ENCODE measurements at regions not wholly inside any gene's neighbourhood (a gene's known extent, or its start where the extent isn't known, plus 50 kb on each side); places are given as distances from the start of the nearest gene placed in this dataset.

DNA sequence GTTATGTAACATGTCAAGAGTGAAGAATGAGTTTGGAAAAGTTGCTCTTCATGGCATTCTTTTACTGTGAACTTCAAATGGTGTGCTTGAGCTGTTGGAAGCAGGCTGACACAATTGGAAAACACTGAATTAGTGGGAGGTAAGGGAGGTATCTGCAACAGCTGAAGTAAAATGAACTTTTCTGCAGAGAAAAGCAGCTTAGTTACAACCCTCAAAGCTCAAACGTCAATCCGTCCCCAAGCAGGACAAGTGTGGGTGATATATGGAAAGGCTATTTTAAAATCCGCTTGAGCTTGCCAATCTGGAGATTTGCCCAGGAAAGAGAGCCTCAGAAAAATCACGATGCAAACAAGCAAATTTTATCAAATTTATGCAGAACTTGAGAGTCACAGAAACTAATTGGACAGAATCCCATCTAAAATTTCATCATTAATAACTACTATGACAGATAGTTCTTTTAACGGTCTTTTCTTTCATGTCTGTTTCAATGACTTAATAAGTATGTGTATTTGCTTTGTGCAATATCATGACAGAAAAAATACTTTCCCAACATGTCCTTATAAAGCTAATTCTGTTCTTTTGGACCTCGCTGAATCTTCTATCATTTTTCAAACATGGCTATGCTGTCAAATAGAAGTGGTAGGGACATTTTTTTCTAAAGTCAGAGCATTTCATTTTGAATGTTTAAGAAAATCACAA lies 266.6 kb upstream of the SLITRK3 start:
- TF ChIP-seq, protein P1, sequence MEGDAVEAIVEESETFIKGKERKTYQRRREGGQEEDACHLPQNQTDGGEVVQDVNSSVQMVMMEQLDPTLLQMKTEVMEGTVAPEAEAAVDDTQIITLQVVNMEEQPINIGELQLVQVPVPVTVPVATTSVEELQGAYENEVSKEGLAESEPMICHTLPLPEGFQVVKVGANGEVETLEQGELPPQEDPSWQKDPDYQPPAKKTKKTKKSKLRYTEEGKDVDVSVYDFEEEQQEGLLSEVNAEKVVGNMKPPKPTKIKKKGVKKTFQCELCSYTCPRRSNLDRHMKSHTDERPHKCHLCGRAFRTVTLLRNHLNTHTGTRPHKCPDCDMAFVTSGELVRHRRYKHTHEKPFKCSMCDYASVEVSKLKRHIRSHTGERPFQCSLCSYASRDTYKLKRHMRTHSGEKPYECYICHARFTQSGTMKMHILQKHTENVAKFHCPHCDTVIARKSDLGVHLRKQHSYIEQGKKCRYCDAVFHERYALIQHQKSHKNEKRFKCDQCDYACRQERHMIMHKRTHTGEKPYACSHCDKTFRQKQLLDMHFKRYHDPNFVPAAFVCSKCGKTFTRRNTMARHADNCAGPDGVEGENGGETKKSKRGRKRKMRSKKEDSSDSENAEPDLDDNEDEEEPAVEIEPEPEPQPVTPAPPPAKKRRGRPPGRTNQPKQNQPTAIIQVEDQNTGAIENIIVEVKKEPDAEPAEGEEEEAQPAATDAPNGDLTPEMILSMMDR (IDR thresholded peaks at IDR 0.05) = no peak
- no peak for TF ChIP-seq POLR2A (IDR thresholded peaks at IDR 0.05)
- H3K36me3 ChIP-seq (ENCODE audit: low read depth, missing control alignments) = no peaks in the 10 kb centered on the region
- WGBS, 2 donors = 37 to 46% methylated on average over 6 of the region's 6 CpGs
- H3K4me3 ChIP-seq = no peak overlapping the region
- no peak for DNase-seq
- intact Hi-C loops (cut with DNase I; ENCODE audit: low total_unique reads) = no loop called here
- no peaks in the 10 kb centered on the region for H3K4me1 ChIP-seq
- H3K27me3 ChIP-seq = no peaks in the 10 kb centered on the region
- H3K9me3 ChIP-seq = no peaks in the 10 kb centered on the region
- H3K27ac ChIP-seq = no peak overlapping the region

DNA sequence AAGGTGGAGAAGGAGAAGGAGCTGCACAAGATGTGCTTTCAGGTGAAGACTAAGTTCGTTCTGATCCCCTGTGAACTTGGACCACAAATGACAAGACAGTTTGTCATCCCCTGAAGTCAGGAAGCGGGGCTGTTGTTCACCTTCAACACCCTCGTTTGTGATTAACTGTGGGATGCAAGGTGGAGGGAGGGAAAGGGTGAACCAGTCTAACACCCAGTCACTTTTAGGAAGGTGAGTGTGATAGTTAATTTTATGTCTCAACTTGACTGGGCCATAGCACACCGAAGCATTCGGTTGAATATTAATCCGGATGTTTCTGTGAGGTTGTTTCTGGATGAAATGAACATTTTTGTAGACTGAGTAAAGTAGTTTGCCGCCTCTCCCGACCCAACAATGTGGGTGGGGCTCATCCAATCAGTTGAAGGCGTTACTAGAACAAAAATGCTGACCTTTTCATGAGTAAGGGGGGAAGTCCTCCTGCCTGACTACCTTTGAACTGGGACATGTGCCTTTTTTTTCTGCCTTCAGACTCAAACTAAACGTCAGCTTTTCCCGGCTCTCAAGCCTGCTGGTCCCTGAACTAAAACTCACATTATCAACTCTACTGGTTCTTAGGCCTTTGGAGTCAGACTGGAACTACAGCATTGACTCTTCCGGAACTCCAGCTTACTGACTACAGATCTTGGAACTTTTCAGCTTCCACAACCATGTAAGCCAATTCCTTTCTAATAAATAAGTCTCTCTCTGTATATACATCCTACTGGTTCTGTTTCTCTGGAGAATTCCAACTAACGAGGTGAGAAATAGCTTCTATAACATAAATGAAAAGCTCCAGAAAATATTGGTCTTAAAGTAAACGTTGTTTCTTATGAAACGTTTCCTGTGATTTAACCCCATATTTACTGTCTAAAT lies 264.0 kb upstream of the SLITRK3 start:
- H3K4me3 ChIP-seq = no peak overlapping the region
- intact Hi-C loops (cut with DNase I; ENCODE audit: low total_unique reads) = no loop called here
- H3K27ac ChIP-seq = no peak overlapping the region

DNA sequence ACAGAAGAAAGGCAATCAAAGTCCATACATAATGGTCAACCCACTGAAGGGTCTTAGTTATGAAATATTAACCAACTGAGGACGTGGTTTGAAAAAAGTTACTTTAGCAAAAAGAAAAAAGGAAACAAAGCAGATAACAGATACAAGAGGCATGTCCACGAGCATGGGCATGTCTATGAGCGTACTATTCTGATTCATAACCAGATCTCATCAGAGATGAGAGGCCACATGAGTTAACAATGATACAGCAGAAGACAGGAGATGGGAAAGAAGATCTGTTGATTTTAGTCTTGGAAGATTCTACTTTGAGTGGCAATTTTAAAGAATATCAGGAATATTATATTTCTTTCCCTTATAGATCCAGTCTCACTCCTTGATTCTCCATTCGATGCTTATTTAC lies 262.9 kb upstream of the SLITRK3 start:
- intact Hi-C loops (cut with DNase I; ENCODE audit: low total_unique reads) = no loop called here
- Histone ChIP-seq H3K27ac (no peak overlapping the region), H3K36me3 (ENCODE audit: low read depth, missing control alignments) (no peaks in the 10 kb centered on the region), H3K27me3 (no peaks in the 10 kb centered on the region), H3K4me3 (no peak overlapping the region), H3K9me3 (no peaks in the 10 kb centered on the region), H3K4me1 (no peaks in the 10 kb centered on the region)
- DNase-seq = no peak
- 71 to 82% methylated on average over 4 of the region's 4 CpGs for WGBS, 2 donors
- TF ChIP-seq, protein P1 (IDR thresholded peaks at IDR 0.05) = no peak
- no peak for TF ChIP-seq POLR2A (IDR thresholded peaks at IDR 0.05)

More for the DNA sequence above, 264.0 kb upstream of the SLITRK3 start:
- Histone ChIP-seq H3K4me1 (no peaks in the 10 kb centered on the region), H3K27me3 (no peaks in the 10 kb centered on the region), H3K36me3 (ENCODE audit: low read depth, missing control alignments) (no peaks in the 10 kb centered on the region), H3K9me3 (no peaks in the 10 kb centered on the region)
- TF ChIP-seq, protein P1 (IDR thresholded peaks at IDR 0.05) = no peak
- TF ChIP-seq POLR2A (IDR thresholded peaks at IDR 0.05) = no peak
- 69 to 70% methylated on average over 15 of the region's 15 CpGs for WGBS, 2 donors
- DNase-seq = no peak

DNA sequence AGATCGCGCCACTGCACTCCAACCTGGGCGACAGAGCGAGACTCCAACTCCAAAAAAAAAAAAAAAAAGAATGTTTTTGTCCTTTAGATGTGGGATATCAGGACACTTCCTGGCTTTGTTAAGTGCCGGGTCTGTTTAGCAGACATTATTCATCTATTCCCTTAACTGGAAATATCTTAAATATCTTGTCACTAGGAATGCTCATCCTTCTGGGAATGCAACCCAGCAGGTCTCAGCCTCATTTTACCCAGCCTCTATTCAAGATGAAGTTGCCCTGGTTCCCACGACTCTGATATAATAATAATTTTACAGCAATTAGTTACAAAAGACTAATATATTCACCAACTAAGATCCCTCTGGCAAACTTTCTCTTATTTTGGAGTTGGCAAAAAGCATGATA lies 260.9 kb upstream of the SLITRK3 start:
- intact Hi-C loops (cut with DNase I; ENCODE audit: low total_unique reads) = no loop called here
- no peak for DNase-seq
- Histone ChIP-seq H3K4me3 (no peak overlapping the region), H3K36me3 (ENCODE audit: low read depth, missing control alignments) (no peaks in the 10 kb centered on the region), H3K27ac (no peak overlapping the region), H3K9me3 (no peaks in the 10 kb centered on the region), H3K4me1 (no peaks in the 10 kb centered on the region), H3K27me3 (no peaks in the 10 kb centered on the region)
- no peak for TF ChIP-seq POLR2A (IDR thresholded peaks at IDR 0.05)
- TF ChIP-seq, protein P1 (IDR thresholded peaks at IDR 0.05) = no peak
- 68 to 72% methylated on average over 6 of the region's 6 CpGs for WGBS, 2 donors
